NT2/D1 (cell line): ENCODE measurements at regions not wholly inside any gene's neighbourhood (a gene's known extent, or its start where the extent isn't known, plus 50 kb on each side); places are given as distances from the start of the nearest gene placed in this dataset.

ENCODE experiments used
- DNase-seq: peaks from one replicate; pipeline ENCODE4 v3.0.0-alpha.2; 2011; ENCODE audit warnings: low read depth, low spot score
- H3K27me3 ChIP-seq: 2 replicates; pipeline ENCODE4 v1.6.0; 2011; ENCODE audit warnings: mild to moderate bottlenecking; ENCODE audit not compliant: insufficient read length, insufficient read depth
- H3K36me3 ChIP-seq: 2 replicates; pipeline ENCODE4 v1.6.1; 2011; ENCODE audit warnings: mild to moderate bottlenecking, low read length, mixed read lengths; ENCODE audit not compliant: insufficient read depth, insufficient read length
- H3K4me1 ChIP-seq: 2 replicates; pipeline ENCODE4 v1.5.1; 2011; ENCODE audit not compliant: insufficient read depth, insufficient read length
- H3K4me3 ChIP-seq: 2 replicates; pipeline ENCODE4 v1.5.1; 2011; ENCODE audit warnings: low read depth; ENCODE audit not compliant: insufficient read length
- H3K9ac ChIP-seq: 2 replicates; pipeline ENCODE4 v1.6.0; 2011; ENCODE audit warnings: low read depth; ENCODE audit not compliant: insufficient read length
- H3K9me3 ChIP-seq: 2 replicates; pipeline ENCODE4 v1.5.1; 2011; ENCODE audit warnings: mild to moderate bottlenecking, low read length; ENCODE audit not compliant: insufficient read depth
- SUZ12 ChIP-seq: IDR thresholded peaks from 2 replicates; pipeline ENCODE4 v1.6.1; 2011; ENCODE audit not compliant: insufficient read length, insufficient read depth; ENCODE audit errors: extremely low read depth
- YY1 ChIP-seq: IDR thresholded peaks from 2 replicates; pipeline ENCODE4 v1.6.1; 2011; ENCODE audit not compliant: insufficient read length, insufficient read depth
- ZNF274 ChIP-seq: IDR thresholded peaks from 2 replicates; pipeline ENCODE4 v1.6.1; 2011; ENCODE audit warnings: mild to moderate bottlenecking, low read depth, low read length

- TF ChIP-seq SUZ12: no peak
- TF ChIP-seq YY1: no peak
- TF ChIP-seq ZNF274: no peak
- DNase-seq: no peak
- Histone ChIP-seq H3K36me3 (no peaks in the 10 kb centered on the region), H3K4me1 (no peaks in the 10 kb centered on the region), H3K4me3 (no peak overlapping the region), H3K9ac (no peak overlapping the region), H3K9me3 (no peaks in the 10 kb centered on the region), H3K27me3 (no peaks in the 10 kb centered on the region)
Measured at GRCh38 chr15:94125156-94125555, 106.2 kb upstream of the MCTP2 start.

GRCh38 chr15:94122516-94122915 lies 108.8 kb upstream of the MCTP2 start:
- no peak for TF ChIP-seq ZNF274
- TF ChIP-seq SUZ12: no peak
- no peak for TF ChIP-seq YY1
- H3K27me3 ChIP-seq: no peaks in the 10 kb centered on the region
- DNase-seq: no peak
- H3K9me3 ChIP-seq: no peaks in the 10 kb centered on the region
- no peaks in the 10 kb centered on the region for H3K4me1 ChIP-seq
- no peak overlapping the region for H3K9ac ChIP-seq
- H3K4me3 ChIP-seq: no peak overlapping the region
- no peaks in the 10 kb centered on the region for H3K36me3 ChIP-seq

- DNase-seq: peak; percentile 80
- no peak overlapping the region for H3K9ac ChIP-seq
- no peaks in the 10 kb centered on the region for H3K27me3 ChIP-seq
- H3K9me3 ChIP-seq: no peaks in the 10 kb centered on the region
- no peak overlapping the region for H3K4me3 ChIP-seq
- H3K4me1 ChIP-seq: no peaks in the 10 kb centered on the region
- TF ChIP-seq YY1 (no peak), ZNF274 (no peak), SUZ12 (no peak)
- H3K36me3 ChIP-seq: no peaks in the 10 kb centered on the region
Measured at GRCh38 chr15:94119923-94120775, 111.2 kb upstream of the MCTP2 start.

GRCh38 chr15:94119298-94119811 lies 112.0 kb upstream of the MCTP2 start:
- Histone ChIP-seq H3K9me3 (no peaks in the 10 kb centered on the region), H3K4me1 (no peaks in the 10 kb centered on the region), H3K36me3 (no peaks in the 10 kb centered on the region), H3K4me3 (no peak overlapping the region), H3K9ac (no peak overlapping the region), H3K27me3 (no peaks in the 10 kb centered on the region)
- no peak for DNase-seq
- TF ChIP-seq ZNF274 (no peak), YY1 (no peak), SUZ12 (no peak)

- no peak overlapping the region for H3K4me3 ChIP-seq
- no peaks in the 10 kb centered on the region for H3K36me3 ChIP-seq
- H3K27me3 ChIP-seq: no peaks in the 10 kb centered on the region
- TF ChIP-seq ZNF274 (no peak), YY1 (no peak), SUZ12 (no peak)
- no peak overlapping the region for H3K9ac ChIP-seq
- H3K9me3 ChIP-seq: no peaks in the 10 kb centered on the region
- no peak for DNase-seq
- H3K4me1 ChIP-seq: no peaks in the 10 kb centered on the region
Measured at GRCh38 chr15:94110476-94111130, 120.8 kb upstream of the MCTP2 start.

- Histone ChIP-seq H3K27me3 (no peaks in the 10 kb centered on the region), H3K4me1 (no peaks in the 10 kb centered on the region), H3K36me3 (no peaks in the 10 kb centered on the region), H3K4me3 (no peak overlapping the region), H3K9ac (no peak overlapping the region), H3K9me3 (peaks cover 6% of the 10 kb centered on the region; the same call in 1 of the 2 replicates)
- DNase-seq: no peak
- no peak for TF ChIP-seq SUZ12
- no peak for TF ChIP-seq YY1
- TF ChIP-seq ZNF274: no peak
Measured at GRCh38 chr15:94107652-94108051, 123.7 kb upstream of the MCTP2 start.

GRCh38 chr15:94105760-94106159 lies 125.6 kb upstream of the MCTP2 start:
- no peak for TF ChIP-seq ZNF274
- TF ChIP-seq YY1: no peak
- no peak for TF ChIP-seq SUZ12

More at GRCh38 chr15:94105760-94106159, 125.6 kb upstream of the MCTP2 start:
- Histone ChIP-seq H3K9ac (no peak overlapping the region), H3K9me3 (peaks cover 6% of the 10 kb centered on the region; the same call in 1 of the 2 replicates), H3K36me3 (no peaks in the 10 kb centered on the region), H3K4me1 (no peaks in the 10 kb centered on the region), H3K27me3 (no peaks in the 10 kb centered on the region), H3K4me3 (no peak overlapping the region)
- no peak for DNase-seq
